ENCODE measurements at regions not wholly inside any gene's neighbourhood (a gene's known extent, or its start where the extent isn't known, plus 50 kb on each side); places are given as distances from the start of the nearest gene placed in this dataset.
"Not testable (repeated sequence)": the region's sequence is repeated elsewhere in the genome, so short reads cannot be mapped to it uniquely, and the experiment has no call there.

DNA sequence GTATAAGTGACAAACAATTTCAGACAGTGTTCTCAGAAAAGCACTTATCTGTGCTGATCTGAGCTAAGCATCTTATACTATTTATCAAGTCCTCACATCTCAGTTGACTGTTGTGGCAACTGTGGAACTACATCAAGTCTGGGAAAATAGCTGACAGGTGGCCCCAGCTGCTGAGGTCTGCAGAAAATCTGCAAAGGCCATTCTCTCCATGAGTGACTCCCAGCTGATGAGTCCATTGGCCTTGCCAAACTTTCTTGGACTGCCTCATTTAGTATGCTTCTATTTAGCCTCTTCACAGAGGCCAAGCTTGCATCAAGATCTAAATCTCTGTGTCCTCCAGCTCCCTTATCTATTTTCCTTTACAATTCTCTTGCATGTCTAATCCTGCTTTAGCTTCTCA, 174.5 kb upstream of the RBM19 start:
- DNase-seq (ENCODE audit: low read depth in 4 of 4, low spot score in 2 of 4), result no peak

DNA sequence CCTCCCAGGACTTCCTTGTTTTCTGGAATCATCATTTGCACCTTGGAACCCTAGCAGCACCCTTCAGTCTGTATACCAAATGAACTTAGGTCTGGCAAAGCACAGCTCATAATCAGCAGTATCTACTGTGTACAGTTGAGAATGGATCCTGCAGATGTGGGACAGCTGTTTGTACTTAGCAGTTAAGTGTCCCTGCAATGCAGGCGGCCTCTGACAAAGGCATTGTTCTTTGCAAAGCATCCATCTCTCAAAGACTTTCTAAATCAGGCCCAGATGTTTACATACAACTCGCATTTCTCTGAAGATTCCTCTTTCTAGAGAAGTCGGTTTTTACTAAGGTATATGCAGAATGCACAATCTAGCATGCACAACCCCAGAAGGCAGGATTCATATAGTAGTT, 170.5 kb upstream of the RBM19 start:
- no peak for DNase-seq (ENCODE audit: low read depth in 4 of 4, low spot score in 2 of 4)

DNA sequence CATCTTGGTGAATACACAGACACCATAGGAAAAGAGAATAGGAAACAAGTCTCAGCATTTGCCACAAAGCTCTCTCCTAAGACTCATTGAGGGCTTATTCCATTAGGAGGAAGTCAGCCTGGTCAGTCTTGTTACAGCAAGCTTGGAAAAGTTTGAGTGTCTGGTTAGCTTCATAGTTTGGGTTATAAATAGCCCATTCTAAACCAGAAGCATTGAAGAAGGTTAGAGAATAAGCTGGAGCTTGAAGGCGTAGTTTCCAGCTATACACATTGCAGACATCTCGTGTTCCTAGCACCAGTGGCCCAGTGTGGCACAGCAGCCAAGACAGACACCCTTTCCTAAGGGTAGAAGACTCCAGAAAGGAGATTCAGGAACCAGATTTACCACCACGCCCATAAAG, 168.8 kb upstream of the RBM19 start:
- no peak for DNase-seq (ENCODE audit: low read depth in 4 of 4, low spot score in 2 of 4)

DNA sequence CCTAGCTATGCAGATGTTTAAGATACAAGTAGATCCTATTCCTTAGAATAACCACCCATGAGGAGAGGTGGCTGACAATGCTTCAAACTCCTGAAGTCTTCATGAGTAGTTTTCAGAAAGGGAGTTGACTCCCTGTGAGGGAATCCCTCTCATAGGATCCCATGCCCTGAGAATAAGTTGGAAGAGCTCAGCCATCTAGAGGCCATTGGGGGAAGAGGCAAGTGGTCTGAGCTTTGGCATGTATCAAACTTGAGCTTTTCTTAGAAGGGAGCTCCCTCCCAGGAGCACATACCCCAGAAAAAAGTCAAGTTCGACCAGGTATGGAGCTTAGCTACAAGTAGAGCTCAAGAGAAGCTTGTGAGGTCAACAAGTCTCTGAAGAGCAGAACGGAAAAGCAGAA, 165.7 kb upstream of the RBM19 start:
- DNase-seq (ENCODE audit: low read depth in 4 of 4, low spot score in 2 of 4), result no peak

DNA sequence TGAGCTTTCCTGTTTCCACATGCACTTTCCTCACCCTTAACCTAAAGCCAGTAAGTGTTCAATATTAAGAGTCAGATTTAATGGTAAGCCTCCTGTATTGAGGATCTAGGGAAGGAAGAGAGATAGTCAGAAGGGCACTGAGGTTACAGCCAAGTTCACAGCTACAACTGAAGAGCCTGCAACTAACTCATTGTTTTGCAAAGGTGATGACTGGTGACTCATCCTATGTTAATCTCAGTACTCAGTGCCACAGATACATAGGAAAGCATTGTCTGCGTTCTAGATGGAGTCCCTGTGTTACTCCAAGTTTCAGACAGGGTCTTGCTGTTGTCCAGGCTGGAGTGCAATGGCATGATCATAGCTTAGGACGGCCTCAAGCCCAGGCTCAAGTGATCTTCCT, 157.0 kb upstream of the RBM19 start:
- DNase-seq (ENCODE audit: low read depth in 4 of 4, low spot score in 2 of 4), result no peak

DNA sequence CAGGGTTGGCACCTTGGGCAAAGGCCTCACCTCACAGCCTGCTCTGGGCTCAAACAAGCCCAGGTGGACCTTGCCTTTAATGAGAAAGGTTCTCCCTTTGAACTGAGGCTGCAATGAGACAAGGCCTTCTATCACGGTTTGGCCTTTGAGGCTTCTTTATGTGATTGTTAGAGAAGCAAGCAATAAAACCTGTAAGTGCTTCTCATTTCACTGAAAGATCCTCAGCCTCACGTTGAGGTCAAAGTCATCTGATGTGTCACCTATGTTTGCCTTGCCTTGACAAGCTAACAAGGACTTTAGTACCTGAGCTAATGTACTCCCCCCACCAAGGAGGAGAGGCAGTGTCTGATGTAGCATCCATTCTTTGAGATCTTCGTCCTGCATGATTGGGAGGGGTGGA, 155.9 kb upstream of the RBM19 start:
- DNase-seq (ENCODE audit: low read depth in 4 of 4, low spot score in 2 of 4), result no peak

DNA sequence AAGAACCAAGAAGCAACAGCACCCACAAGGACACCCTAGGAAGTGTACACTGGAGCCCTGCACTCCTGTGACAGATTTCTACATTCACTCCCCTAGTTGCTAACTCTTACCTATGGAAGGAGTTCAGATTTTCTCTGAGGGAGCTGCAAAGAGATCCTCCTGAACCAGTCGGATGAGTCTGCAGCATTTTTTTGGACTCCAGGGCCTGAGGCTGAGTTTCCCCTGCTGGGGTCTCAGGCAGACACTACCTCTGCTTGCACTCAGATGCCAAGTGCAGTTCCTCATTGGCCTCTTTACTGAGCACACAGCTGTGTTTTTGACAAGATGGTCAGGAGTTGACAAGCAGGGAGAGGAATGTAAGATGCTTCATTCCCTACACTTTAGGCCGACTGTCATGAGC, 153.2 kb upstream of the RBM19 start:
- DNase-seq (ENCODE audit: low read depth in 4 of 4, low spot score in 2 of 4), result no peak

DNA sequence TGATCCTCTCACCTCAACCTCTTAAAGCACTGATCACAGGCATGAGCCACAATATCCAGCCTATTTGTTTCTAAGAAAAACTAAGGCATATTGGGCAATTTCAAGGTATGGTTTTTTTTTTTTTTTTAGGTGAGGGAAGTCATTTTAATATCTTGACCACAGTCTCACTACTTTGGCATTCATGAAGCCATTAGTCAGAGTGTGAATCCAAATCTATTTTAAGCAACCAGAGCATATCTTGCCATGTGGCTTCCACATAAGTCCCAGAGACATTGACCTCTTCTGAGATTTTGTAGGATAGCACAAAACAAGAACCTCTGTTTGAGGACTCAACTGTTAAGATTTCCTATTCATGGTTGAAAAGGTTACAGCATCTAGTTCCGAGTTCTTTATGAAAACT, 130.3 kb upstream of the RBM19 start:
- no peak for DNase-seq (ENCODE audit: low read depth in 4 of 4, low spot score in 2 of 4)

DNA sequence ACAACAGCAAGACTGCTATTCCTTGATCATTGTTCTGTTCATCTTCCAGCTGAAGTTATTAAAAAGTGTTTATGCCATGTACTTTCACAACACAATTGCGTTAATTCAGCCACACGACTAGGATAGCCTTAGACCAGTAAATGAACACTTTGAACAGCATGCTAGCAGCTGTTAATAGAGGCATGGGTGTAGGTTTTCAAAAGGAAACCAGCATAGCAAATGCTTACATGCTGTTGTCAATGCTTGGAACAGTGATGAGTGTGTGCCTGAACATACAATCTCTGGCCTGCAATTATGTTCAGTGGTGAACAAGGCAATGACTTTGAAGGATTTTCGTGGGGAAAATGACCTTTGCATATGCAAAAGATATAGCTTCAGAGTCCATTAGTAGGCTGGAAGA, 127.4 kb upstream of the RBM19 start:
- no peak for DNase-seq (ENCODE audit: low read depth in 4 of 4, low spot score in 2 of 4)

DNA sequence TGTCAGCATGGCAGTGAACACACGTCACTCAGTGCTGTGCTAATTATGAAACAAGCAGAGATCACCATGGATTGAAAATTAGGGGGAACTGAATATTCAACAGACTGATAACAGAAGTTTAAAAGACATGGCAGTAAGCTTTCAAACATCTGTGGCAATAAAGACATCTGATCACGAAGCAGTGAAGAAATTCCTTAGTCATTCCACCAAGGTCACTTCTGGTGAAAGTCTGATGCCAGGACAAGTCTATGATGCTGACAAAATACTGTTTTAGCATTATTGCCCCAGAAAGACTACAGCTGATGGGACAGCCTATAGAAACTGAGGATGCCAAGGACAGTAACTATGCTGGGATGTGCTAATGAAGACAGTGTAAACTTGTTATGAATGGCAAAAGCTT, 126.9 kb upstream of the RBM19 start:
- DNase-seq (ENCODE audit: low read depth in 4 of 4, low spot score in 2 of 4), result no peak

DNA sequence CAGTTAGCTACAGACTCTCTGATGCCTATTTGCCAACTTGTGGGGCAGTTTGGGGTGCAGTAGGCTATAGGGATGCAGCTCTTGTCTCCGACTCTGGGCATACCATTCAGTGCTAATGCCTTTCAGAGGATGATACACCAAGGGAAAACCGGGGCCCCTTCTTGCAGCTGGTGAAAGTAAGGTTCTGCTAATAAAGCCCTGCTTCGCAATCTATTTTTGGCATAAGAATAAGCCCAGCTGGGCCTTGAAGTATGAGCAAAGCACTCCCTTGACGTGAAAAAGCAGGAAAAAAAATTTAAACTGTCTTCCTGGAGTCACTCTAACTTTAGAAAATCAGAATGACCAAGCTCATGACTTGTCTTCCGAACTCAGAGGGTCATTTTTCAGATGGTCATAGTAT, 124.1 kb upstream of the RBM19 start:
- no peak for DNase-seq (ENCODE audit: low read depth in 4 of 4, low spot score in 2 of 4)

DNA sequence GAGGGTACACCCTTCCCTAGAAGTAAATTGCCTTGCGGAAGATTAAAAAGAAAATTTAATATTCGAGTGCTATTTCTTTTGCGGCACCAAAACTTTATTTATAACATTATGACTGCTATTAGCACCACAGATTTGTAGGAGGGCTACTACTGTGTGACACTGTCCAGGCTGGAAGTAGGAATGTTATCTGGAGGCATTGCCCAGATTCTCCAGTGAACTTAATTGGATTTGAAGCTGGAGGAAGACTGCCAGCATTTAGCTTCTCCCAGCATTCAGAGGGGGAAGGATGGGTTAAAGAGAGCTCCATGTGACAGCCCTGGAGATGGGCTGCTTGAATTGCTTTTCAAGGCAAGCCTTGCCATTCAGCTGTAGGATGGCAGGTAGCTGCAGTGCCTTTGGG, 107.0 kb upstream of the RBM19 start:
- DNase-seq (ENCODE audit: low read depth in 4 of 4, low spot score in 2 of 4), result no peak

DNA sequence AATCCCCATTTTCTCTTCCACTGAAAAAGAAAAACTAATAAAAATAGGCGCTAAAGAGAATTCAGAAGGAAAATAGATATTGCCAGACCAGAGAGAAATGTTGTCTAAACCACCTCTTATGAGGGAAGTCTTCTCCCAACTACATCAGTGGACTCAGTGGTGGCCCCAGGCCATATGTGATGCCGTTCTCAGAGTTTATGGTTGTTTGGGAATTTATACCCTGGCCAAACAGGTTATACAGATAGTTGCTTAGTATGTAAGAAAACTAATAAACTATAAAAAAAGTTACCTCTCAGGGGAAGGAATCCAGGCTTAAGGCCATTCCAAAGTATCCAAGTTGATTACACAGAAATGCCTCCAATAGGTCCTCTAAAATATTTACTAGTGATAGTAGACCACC, 103.4 kb upstream of the RBM19 start:
- no peak for DNase-seq (ENCODE audit: low read depth in 4 of 4, low spot score in 2 of 4)

DNA sequence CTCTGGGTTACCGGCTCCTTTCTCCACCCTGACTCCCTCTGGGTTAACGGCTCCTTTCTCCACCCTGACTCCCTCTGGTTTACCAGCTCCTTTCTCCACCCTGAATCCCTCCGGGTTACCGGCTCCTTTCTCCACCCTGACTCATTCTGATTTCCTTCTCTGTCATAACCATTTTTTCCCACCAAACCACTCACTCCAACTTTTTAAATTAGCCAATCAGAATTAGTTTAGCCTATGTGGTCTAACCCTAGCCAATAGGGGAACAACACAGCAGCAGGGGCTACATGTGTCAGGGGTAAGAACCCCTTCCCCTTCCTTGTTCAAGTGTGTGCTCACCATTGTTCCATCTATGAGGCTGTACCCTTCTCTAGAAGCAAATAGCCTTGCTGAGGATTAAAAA, 98.4 kb upstream of the RBM19 start:
- DNase-seq (ENCODE audit: low read depth in 4 of 4, low spot score in 2 of 4), result no peak

DNA sequence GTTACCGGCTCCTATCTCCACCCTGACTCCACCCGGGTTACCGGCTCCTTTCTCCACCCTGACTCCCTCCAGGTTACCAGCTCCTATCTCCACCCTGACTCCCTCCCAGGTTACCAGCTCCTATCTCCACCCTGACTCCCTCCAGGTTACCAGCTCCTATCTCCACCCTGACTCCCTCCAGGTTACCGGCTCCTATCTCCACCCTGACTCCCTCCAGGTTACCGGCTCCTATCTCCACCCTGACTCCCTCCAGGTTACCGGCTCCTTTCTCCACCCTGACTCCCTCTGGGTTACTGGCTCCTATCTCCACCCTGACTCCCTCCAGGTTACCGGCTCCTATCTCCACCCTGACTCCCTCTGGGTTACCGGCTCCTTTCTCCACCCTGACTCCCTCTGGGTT, 97.9 kb upstream of the RBM19 start:
- DNase-seq (ENCODE audit: low read depth in 4 of 4, low spot score in 2 of 4), result not testable (repeated sequence)

DNA sequence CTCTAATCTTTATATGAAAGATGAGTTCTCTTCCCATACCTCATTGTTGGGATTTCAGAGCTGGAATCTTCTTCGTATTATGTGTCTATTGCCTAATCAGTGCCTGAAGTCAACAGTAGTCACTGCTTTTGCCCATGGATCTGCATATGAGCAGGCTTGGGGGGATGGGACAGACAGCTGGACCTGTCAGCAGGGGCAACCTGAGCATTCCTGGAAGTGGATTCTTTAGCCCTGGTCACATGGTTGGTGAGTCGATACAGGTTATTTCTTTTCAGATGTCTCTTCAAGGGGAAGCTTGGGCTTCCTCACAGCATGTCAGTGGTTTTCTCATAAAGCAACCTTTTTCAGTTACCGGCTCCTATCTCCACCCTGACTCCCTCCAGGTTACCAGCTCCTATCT, 97.3 kb upstream of the RBM19 start:
- DNase-seq (ENCODE audit: low read depth in 4 of 4, low spot score in 2 of 4), result no peak

DNA sequence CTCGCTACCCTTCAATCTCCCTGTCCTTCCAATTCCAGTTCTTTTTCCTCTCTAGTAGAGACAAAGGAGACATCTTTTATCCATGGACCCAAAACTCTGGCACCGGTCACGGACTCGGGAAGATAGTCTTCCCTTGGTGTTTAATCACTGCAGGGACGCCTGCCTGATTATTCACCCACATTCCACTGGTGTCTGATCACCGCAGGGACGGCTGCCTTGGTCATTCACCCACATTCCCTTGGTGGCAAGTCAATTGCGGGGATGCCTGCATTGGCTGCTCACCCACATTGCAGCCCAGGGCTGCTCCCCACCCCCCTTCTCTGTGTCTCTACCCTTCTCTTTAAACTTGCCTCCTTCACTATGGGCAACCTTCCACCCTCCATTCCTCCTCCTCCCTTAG, 90.2 kb upstream of the RBM19 start:
- DNase-seq (ENCODE audit: low read depth in 4 of 4, low spot score in 2 of 4), result not testable (repeated sequence)

DNA sequence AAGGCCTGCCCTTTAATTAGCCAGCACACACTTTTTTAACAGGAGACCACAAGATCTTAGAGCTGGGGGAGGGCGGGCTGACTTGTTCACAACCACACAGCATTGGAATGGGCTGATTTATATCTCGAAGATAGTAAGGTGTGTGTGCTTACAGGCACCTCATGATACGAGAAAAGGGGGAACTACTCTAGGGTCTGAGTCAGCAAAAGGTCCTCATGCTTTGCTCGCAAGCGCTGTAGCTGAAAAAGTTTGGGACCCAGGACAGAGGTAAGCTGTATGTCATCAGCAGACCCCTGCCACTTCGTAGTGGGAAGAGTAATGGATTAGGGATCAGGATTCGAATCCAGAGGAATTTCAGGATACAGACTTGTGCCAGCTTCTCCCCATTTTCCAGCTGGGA, 88.9 kb upstream of the RBM19 start:
- DNase-seq (ENCODE audit: low read depth in 4 of 4, low spot score in 2 of 4), result no peak

DNA sequence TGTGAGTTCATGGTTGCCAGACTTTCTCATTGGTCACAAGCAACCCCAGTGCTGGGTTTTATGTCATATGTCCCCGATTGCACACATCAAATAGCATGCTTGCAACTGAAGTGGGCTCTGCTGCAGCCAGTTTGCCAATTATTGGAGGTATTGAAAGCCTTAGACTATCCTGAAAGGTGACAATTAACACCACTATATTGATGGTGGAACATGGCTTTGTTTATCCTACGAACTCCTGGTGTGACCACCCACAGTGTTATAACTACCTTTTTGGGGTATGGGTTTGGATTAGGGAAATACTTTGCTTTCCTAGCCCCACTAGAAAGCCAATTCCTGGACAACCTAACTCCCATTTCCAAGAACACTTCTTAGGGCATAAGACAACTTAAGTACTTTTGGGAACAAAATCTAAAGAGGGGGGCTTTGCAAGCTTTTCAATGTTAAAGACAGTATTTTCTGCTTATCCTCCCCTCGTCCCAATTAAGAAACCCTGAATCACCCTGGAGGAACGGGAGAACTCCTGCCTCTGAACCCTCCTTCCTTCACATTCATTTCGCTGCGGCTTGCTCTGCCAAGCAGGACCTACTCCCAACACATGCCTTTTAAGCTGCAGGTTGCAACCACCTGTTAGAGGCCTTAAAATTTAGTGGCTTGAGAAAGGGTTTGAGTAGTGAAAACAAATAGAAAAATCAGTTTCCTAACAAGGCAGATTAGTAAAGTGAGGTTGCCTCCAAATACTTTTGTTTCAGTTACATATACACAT, 80.3 kb upstream of the RBM19 start:
- no peak for DNase-seq (ENCODE audit: low read depth in 4 of 4, low spot score in 2 of 4)

DNA sequence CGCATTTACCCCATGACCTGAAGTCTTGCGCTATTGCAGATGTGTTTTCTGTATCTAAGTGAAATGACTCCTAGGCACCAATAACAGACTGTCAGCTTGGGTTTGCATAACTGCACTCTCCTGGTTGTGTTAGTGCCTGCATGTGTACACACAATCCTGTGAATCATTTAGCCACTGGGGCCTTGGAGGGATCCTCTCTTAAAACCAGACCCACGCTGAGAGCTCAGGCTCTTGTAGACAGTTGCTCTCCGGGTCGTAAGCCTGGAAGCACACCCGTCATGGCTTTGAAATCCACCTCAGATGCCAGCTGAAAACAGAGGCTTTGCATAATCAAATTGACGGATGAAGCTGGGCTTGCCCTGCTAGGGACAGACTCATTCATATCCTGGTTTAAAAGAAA, 79.2 kb upstream of the RBM19 start:
- no peak for DNase-seq (ENCODE audit: low read depth in 4 of 4, low spot score in 2 of 4)

DNA sequence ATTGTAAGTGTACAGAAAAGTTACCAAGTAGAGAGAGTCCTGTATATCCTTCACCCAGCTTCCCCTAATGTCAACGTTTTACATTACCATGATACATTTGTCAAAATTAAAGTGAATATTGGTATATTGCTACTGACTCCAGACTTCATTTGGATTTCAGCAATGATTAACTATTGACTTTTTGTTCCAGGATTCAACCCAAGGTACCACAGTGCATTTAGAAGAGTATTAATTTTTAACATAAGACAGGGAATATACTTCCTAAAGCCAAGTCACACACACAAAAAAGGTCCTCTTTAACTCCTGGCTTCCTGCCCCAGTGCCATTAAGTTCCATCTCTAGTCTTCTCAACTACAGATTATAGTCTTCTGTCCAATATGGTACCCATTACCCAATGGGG, 75.5 kb upstream of the RBM19 start:
- DNase-seq (ENCODE audit: low read depth in 4 of 4, low spot score in 2 of 4), result no peak

DNA sequence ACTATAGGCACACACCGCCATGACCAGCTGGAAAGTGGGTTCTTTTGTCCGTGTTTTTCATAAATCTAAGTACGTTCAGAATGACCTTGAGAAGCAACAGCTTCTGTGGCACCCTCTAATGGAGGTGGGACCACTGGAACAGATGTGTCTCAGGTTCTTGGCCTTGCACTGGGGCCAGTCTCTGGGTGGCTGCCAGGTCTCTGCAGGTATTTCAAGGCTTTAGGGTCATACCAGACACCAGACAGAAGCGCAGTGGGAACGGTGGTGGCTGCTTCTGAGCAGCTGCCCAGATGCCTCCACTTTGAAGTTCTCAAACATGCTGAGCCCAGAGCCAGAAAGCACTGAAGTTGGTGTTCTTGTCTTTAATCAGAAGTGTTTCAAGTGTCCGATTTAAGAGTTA, 75.0 kb upstream of the RBM19 start:
- no peak for DNase-seq (ENCODE audit: low read depth in 4 of 4, low spot score in 2 of 4)

DNA sequence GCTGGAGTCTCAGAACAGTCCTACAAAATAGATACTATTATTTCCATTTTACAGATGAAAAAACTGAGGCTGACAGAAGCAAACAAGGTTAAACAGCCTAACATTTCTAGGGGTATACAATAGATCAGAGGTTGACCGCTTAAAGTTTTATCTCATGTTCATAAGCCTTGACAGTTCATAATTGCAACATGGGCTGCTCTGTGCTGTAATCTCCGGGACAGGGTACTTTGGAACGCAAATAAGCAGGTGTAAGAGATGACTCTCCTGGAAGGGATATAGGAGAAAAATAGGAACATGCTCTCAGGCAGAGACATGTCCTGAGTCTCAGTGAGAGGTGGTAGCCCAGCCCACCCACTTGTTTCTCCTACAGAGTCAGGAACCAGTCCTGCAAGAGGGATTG, 72.8 kb upstream of the RBM19 start:
- DNase-seq (ENCODE audit: low read depth in 4 of 4, low spot score in 2 of 4), result no peak

Data from left renal cortex interstitium (tissue), 4 donors.